Large intestine (tissue), 3 donors: ENCODE measurements at regions not wholly inside any gene's neighbourhood (a gene's known extent, or its start where the extent isn't known, plus 50 kb on each side); places are given as distances from the start of the nearest gene placed in this dataset.
"Not testable (repeated sequence)": the region's sequence is repeated elsewhere in the genome, so short reads cannot be mapped to it uniquely, and the experiment has no call there.

Experiments used
- DNase-seq, 2 donors: peaks; one replicate each; pipeline versions ENCODE4 v3.0.0 to v3.0.0-alpha.2; 2013
- H3K27ac ChIP-seq: one replicate; pipeline ENCODE4 v1.5.1; 2013; ENCODE audit warnings: low read length
- H3K27me3 ChIP-seq: 2 replicates; pipeline ENCODE4 v1.6.1; 2013; ENCODE audit warnings: low read length; ENCODE audit not compliant: control insufficient read depth, insufficient read depth
- H3K36me3 ChIP-seq: 2 replicates; pipeline ENCODE4 v1.6.1; 2013; ENCODE audit warnings: low read length; ENCODE audit not compliant: control insufficient read depth, insufficient read depth
- H3K4me1 ChIP-seq: one replicate; pipeline ENCODE4 v1.6.1; 2013; ENCODE audit warnings: low read length; ENCODE audit not compliant: control insufficient read depth, insufficient read depth
- H3K4me3 ChIP-seq: one replicate; pipeline ENCODE4 v1.5.1; 2013; ENCODE audit warnings: low read length
- H3K9me3 ChIP-seq: one replicate; pipeline ENCODE4 v1.6.1; 2013; ENCODE audit warnings: mild to moderate bottlenecking, low read depth, low read length, moderate library complexity; ENCODE audit not compliant: control insufficient read depth
- WGBS: methylation state at CpG from one replicate; pipeline ENCODE4 v1.1.5; 2013; ENCODE audit warnings: low lambda C conversion rate; ENCODE audit not compliant: insufficient coverage; 5-methylcytosine and 5-hydroxymethylcytosine counted together

DNA sequence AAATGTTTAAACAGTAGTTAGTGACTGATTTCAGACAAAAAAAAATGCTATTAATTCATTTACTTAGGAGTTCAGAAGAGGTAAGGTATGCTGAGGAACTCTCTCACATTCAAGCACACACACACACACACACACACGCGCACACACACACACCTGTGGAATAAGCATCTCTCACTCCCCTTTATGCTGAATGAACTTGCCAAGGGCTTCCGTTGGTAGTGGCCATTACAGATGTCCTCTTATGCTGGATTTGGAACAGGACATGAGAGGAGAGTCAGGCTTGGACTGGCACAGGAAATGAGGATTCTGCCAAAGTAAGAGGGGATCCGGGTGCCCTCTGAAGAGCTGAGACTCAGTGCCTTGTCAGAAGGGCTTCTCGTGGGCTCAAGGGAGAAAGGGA lies 463.4 kb upstream of the MIR17HG start:
- Histone ChIP-seq H3K4me3 (no peak overlapping the region), H3K27ac (no peak overlapping the region), H3K27me3 (no peaks in the 10 kb centered on the region), H3K4me1 (no peaks in the 10 kb centered on the region), H3K9me3 (no peaks in the 10 kb centered on the region), H3K36me3 (no peaks in the 10 kb centered on the region)
- WGBS = no CpG with 5 or more reads among the region's 5 CpGs
- no peak for DNase-seq

DNA sequence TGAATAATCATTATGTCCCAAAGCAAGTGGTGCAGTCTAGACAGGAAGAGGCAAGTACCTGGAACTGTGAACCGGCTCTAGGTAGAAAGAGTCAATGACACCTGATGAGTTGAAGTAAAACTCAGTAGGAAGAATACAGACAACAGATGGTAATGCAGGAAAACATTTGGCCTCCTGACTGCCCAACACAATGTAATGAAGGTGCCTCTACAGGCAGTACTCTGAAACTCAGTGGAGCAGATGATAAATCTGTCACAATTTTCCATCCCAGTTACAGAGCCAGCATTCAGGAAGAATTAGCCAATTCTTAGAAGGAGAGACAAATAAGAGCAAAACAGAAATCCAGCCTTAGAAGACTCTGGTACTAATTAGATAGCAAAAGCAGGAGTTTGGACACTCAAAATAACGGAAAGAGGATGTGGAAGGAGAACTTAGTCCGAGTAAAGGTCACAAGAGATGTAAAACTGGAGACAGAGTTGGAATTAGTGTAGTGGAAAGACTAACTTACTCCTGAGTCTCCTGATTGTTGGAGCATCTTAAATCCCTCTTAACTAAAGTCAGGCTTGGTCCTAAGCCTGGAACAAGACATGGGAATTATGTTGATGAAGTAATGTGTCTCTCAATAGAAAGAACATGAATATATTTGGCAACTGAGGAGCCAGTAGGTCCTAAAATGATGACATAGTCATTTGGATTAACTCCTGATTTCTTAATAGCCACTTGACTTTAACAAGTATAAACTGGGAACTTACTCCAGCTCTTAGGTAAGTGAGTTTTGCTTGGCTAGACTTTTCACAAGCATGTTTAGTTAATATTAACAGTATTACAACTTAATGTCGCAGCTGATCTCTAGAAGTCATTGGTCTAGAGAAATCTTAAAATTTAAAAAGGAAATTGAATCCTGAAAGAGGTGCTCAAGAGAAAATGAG lies 457.3 kb upstream of the MIR17HG start:
- H3K36me3 ChIP-seq = no peaks in the 10 kb centered on the region
- 93% methylated on average over 2 of the region's 4 CpGs for WGBS
- no peaks in the 10 kb centered on the region for H3K27me3 ChIP-seq
- H3K9me3 ChIP-seq = no peaks in the 10 kb centered on the region
- no peak for DNase-seq
- H3K4me1 ChIP-seq = no peaks in the 10 kb centered on the region
- H3K4me3 ChIP-seq = no peak overlapping the region
- no peak overlapping the region for H3K27ac ChIP-seq

DNA sequence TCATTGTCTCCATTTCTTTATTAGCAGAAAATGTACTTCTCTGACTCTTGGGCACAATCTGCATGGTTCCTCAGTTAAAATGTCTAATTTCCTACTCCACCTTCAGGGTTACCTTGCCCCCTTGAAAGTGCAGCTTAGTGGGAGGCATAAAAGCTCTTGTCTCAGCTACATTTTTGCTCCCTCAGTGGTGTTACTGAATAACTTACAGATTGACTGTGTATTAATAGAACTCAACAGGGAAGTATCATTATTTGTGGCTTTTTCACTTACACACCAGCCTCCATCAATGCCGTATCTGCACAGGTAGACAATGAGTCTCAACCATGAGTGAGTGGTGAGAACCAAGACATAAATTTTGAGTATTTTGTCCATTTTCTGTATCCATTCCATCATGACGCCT lies 456.2 kb upstream of the MIR17HG start:
- Histone ChIP-seq H3K36me3 (no peaks in the 10 kb centered on the region), H3K27me3 (no peaks in the 10 kb centered on the region), H3K4me1 (no peaks in the 10 kb centered on the region), H3K27ac (no peak overlapping the region), H3K9me3 (no peaks in the 10 kb centered on the region), H3K4me3 (no peak overlapping the region)
- no CpG with 5 or more reads among the region's 2 CpGs for WGBS
- DNase-seq = no peak

DNA sequence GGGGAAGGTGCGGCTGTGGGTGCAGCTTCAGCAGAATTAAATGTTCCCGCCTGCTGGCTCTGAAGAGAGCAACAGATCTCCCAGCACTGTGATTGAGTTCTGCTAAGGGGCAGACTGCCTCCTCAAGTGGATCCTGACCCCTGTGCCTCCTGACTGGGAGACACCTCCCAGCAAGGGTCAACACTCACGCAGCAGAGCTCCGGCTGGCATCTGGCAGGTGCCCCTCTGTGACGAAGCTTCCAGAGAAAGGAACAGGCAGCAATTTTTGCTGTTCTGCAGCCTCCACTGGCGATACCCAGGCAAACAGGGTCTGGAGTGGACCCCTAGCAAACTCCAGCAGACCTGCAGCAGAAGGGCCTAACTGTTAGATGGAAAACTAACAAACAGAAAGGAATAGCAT lies 454.3 kb upstream of the MIR17HG start:
- DNase-seq, H3K27me3 ChIP-seq, H3K4me3 ChIP-seq, H3K9me3 ChIP-seq, H3K4me1 ChIP-seq, H3K36me3 ChIP-seq, H3K27ac ChIP-seq: not testable (repeated sequence)
- WGBS = 100% methylated on average over 1 of the region's 6 CpGs

DNA sequence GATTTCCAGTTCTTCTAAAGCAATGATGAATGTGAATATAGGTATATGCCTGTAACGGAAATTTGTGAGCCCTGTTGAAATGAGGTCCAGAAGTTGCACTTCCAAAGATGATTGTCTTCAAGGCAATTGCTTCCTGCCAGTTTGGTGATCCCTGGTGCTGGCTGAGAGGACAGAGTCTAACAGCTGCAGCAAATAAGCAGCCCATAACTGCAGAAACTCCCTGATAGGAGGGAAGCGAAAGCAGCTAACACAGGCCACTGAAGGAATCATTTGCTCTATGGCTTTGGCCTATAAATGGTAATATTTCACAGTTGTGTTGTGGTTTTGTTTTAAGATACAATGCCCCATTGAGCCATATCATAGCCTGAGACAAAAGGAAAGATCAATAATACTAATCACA lies 451.5 kb upstream of the MIR17HG start:
- H3K4me1 ChIP-seq = no peaks in the 10 kb centered on the region
- H3K36me3 ChIP-seq = no peaks in the 10 kb centered on the region
- H3K4me3 ChIP-seq = no peak overlapping the region
- DNase-seq = peak; percentile 57 to 79
- WGBS = no CpG with 5 or more reads among the region's 2 CpGs
- H3K27me3 ChIP-seq = no peaks in the 10 kb centered on the region
- no peak overlapping the region for H3K27ac ChIP-seq
- H3K9me3 ChIP-seq = no peaks in the 10 kb centered on the region

DNA sequence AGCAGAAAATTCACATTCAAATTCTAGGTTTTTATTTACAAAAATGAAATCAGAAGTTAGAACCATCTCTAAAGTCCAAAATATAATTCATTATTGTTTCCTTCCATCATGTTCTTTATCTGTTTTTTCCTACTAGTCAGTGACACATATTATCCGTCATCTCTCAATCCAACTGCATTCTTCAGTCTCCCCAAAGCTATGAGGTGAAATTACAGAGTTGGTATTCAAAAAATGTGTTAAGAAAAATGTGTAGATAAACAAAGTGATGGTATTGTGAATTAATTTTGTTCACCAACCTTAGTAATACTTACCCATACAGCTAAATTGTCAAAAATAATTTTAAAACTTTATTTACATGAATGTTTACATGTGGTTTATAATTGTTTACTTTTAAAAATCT lies 448.7 kb upstream of the MIR17HG start:
- no peaks in the 10 kb centered on the region for H3K27me3 ChIP-seq
- H3K27ac ChIP-seq = no peak overlapping the region
- no peaks in the 10 kb centered on the region for H3K9me3 ChIP-seq
- DNase-seq = no peak
- H3K4me1 ChIP-seq = no peaks in the 10 kb centered on the region
- no peaks in the 10 kb centered on the region for H3K36me3 ChIP-seq
- WGBS = 100% methylated on average over 1 of the region's 1 CpG
- H3K4me3 ChIP-seq = no peak overlapping the region

DNA sequence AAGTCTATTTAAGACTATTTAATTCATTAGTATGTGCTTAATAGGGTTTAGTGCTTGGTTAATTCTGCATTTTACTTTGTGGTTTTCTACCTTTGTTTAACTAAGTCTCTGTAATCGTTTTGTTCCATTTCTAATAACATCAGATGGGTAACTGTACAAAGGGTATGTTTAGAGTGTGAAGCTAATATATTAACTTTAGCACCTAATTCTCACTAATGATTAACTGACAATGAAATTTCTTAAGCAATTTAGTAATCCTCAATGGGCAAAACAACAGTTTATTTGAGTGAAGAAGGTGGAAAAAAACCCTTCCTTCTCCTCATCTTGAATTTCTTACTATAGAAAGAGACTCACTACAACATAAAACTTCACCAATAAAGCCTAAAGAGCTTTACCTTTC lies 448.1 kb upstream of the MIR17HG start:
- H3K4me1 ChIP-seq = no peaks in the 10 kb centered on the region
- H3K4me3 ChIP-seq = no peak overlapping the region
- no peaks in the 10 kb centered on the region for H3K36me3 ChIP-seq
- no CpG with 5 or more reads among the region's 1 CpG for WGBS
- no peaks in the 10 kb centered on the region for H3K27me3 ChIP-seq
- peak in 1 of 2 donors; percentile 24 for DNase-seq
- H3K9me3 ChIP-seq = no peaks in the 10 kb centered on the region
- no peak overlapping the region for H3K27ac ChIP-seq

DNA sequence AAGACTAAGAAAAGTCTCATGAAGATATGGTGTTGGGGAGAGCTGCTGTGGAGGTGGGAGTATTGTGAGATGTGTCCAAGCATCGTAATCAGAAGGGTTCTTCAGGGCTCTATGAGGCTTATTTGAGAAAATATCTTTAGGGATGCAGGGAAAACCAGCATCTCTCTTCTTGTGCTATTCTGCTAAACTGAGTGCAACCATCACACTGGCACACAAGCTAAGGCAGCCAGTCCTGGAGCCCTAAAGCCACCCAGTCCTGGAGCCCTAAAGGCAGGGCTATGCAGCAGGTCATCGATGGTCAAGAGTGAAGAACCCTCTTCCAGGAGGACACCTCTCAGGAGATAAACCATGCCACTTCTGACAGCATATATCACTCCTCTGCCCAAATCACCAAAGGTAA lies 445.2 kb upstream of the MIR17HG start:
- H3K4me1 ChIP-seq = no peaks in the 10 kb centered on the region
- H3K27me3 ChIP-seq = no peaks in the 10 kb centered on the region
- H3K9me3 ChIP-seq = no peaks in the 10 kb centered on the region
- H3K4me3 ChIP-seq = no peak overlapping the region
- H3K36me3 ChIP-seq = no peaks in the 10 kb centered on the region
- H3K27ac ChIP-seq = no peak overlapping the region
- DNase-seq = no peak
- WGBS = no CpG with 5 or more reads among the region's 2 CpGs

DNA sequence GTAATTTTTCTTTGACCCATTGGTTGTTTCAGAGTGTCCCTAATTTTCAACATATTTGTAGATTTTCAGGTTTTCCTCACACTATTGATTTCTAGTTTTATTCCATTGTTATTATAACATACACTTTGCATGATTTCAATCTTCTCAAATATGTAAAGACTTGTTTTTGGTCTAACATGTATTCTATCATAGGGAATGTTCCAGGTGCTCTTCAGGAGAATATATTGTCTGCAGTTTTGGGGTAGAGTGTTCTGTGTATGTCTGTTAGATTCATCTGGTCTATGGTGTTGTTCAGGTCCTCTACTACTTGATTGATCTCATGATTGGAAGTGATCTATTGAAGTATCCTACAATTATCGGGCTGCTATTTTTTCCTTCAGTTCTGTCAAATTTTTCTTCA lies 440.9 kb upstream of the MIR17HG start:
- Histone ChIP-seq H3K27ac (no peak overlapping the region), H3K4me1 (no peaks in the 10 kb centered on the region), H3K4me3 (no peak overlapping the region), H3K9me3 (no peaks in the 10 kb centered on the region), H3K36me3 (no peaks in the 10 kb centered on the region), H3K27me3 (no peaks in the 10 kb centered on the region)
- WGBS = no CpG with 5 or more reads among the region's 1 CpG
- no peak for DNase-seq

DNA sequence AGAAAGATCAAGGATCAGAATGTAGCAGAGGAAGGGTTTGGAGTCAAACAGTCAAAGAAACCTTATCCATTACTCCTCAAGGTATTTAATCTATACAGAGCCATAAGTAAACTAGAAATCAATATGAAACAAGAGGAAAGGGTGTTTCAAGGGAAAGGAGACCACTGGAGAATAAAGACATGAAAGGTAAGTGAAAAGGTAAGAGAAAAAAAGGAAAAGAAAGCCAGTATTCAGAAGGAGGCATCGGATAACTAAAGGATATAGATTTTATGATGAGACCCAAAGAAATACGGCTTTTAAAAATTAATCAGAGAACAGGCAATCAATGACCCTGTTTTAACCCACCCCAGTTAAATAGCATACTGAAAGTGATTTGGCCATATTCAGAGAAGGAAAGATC lies 438.7 kb upstream of the MIR17HG start:
- no peak for DNase-seq
- no peaks in the 10 kb centered on the region for H3K9me3 ChIP-seq
- no peaks in the 10 kb centered on the region for H3K36me3 ChIP-seq
- 88% methylated on average over 2 of the region's 2 CpGs for whole genome bisulfite sequencing
- no peaks in the 10 kb centered on the region for H3K27me3 ChIP-seq
- no peak overlapping the region for H3K4me3 ChIP-seq
- H3K27ac ChIP-seq = no peak overlapping the region
- H3K4me1 ChIP-seq = no peaks in the 10 kb centered on the region
